GM21381 (cell line): ENCODE measurements at regions not wholly inside any gene's neighbourhood (a gene's known extent, or its start where the extent isn't known, plus 50 kb on each side); places are given as distances from the start of the nearest gene placed in this dataset.

Experiments
- ATAC-seq: cut with Tn5 transposase; IDR thresholded peaks from one replicate; pipeline ENCODE4 v1.9.1; 2021; ENCODE audit warnings: mild to moderate bottlenecking, moderate library complexity; ENCODE audit not compliant: unreplicated experiment

- ATAC-seq, result no peak
These were observed 130.4 kb downstream of the MBL2 start for GRCh38 chr10:52642208-52642607.

GRCh38 chr10:52644373-52645186 lies 128.0 kb downstream of the MBL2 start:
- ATAC-seq, result peak; percentile 86

GRCh38 chr10:52645187-52645758 lies 127.3 kb downstream of the MBL2 start:
- ATAC-seq, result no peak

GRCh38 chr10:52649511-52649910 lies 123.1 kb downstream of the MBL2 start:
- no peak for ATAC-seq

GRCh38 chr10:52650873-52651272 lies 121.7 kb downstream of the MBL2 start:
- ATAC-seq, result no peak

GRCh38 chr10:52651293-52651692 lies 121.3 kb downstream of the MBL2 start:
- ATAC-seq, result no peak

- no peak for ATAC-seq
These were observed 119.9 kb downstream of the MBL2 start for GRCh38 chr10:52652431-52653262.

- no peak for ATAC-seq
These were observed 119.2 kb downstream of the MBL2 start for GRCh38 chr10:52653263-52653909.

GRCh38 chr10:52654201-52654600 lies 118.4 kb downstream of the MBL2 start:
- no peak for ATAC-seq

GRCh38 chr10:52658112-52658511 lies 114.5 kb downstream of the MBL2 start:
- ATAC-seq, result no peak

GRCh38 chr10:52659085-52659484 lies 113.5 kb downstream of the MBL2 start:
- no peak for ATAC-seq

GRCh38 chr10:52662256-52662655 lies 110.3 kb downstream of the MBL2 start:
- ATAC-seq, result no peak

- no peak for ATAC-seq
These were observed 109.4 kb downstream of the MBL2 start for GRCh38 chr10:52663161-52663560.

GRCh38 chr10:52664629-52665028 lies 108.0 kb downstream of the MBL2 start:
- ATAC-seq, result no peak

- ATAC-seq, result no peak
These were observed 106.8 kb downstream of the MBL2 start for GRCh38 chr10:52665821-52666220.

- no peak for ATAC-seq
These were observed 105.7 kb downstream of the MBL2 start for GRCh38 chr10:52666931-52667330.

- ATAC-seq, result no peak
These were observed 104.6 kb downstream of the MBL2 start for GRCh38 chr10:52668024-52668423.

GRCh38 chr10:52672880-52673279 lies 99.7 kb downstream of the MBL2 start:
- no peak for ATAC-seq

- ATAC-seq, result no peak
These were observed 99.1 kb downstream of the MBL2 start for GRCh38 chr10:52673468-52673867.

GRCh38 chr10:52674474-52674873 lies 98.1 kb downstream of the MBL2 start:
- ATAC-seq, result no peak

GRCh38 chr10:52677086-52677485 lies 95.5 kb downstream of the MBL2 start:
- no peak for ATAC-seq
